Gastrocnemius medialis (tissue), 4 donors: ENCODE measurements at regions not wholly inside any gene's neighbourhood (a gene's known extent, or its start where the extent isn't known, plus 50 kb on each side); places are given as distances from the start of the nearest gene placed in this dataset.

Source experiments
- ATAC-seq, 2 donors: fragments of 150-250 bp; one replicate each; pipeline ENCODE4 v1.9.1; 2016
- DNase-seq, 2 donors: peaks; one replicate each; pipeline ENCODE4 v3.0.0-alpha.2; 2019
- H3K27ac ChIP-seq, 4 donors: fragments of 200-600 bp; sonication (generic); 1 replicate in 1 of 4; 2 replicates in 3 of 4; pipeline ENCODE4 v1.5.1; 2016 to 2018; ENCODE audit warnings: mild to moderate bottlenecking in 2 of 4, moderate library complexity in 1 of 4
- H3K27me3 ChIP-seq, 3 donors: fragments of 200-600 bp; sonication (generic) in 2 of 3; 1 replicate in 1 of 3; 2 replicates in 2 of 3; pipeline versions ENCODE4 v1.5.1 to v1.6.0; 2016 to 2019; ENCODE audit warnings: mild to moderate bottlenecking in 1 of 3, moderate library complexity in 1 of 3
- H3K36me3 ChIP-seq, 2 donors: fragments of 200-600 bp; sonication (generic) in 1 of 2; one replicate each; pipeline ENCODE4 v1.5.1; 2017 to 2018
- H3K4me1 ChIP-seq, 2 donors: fragments of 200-600 bp; sonication (generic) in 1 of 2; one replicate each; pipeline ENCODE4 v1.5.1; 2016 to 2017; ENCODE audit warnings: mild to moderate bottlenecking in 2 of 2
- H3K4me3 ChIP-seq, 4 donors: fragments of 200-600 bp; sonication (generic) in 3 of 4; 1 replicate in 1 of 4; 2 replicates in 3 of 4; pipeline ENCODE4 v1.5.1; 2016 to 2019; ENCODE audit warnings: mild to moderate bottlenecking in 2 of 4
- H3K9me3 ChIP-seq, 3 donors: fragments of 200-600 bp; sonication (generic) in 2 of 3; 1 replicate in 1 of 3; 2 replicates in 2 of 3; pipeline ENCODE4 v1.5.1; 2016 to 2019
- CTCF ChIP-seq, 5 experiments: fragments of 450-650 bp in 3 of 5; fragments of 200-600 bp in 2 of 5; sonication (generic) in 2 of 5; IDR thresholded peaks in 4 of 5; conservative IDR thresholded peaks in 1 of 5; 1 replicate in 4 of 5; 2 replicates in 1 of 5; pipeline ENCODE4 v1.5.1; 2016 to 2019; ENCODE audit warnings: antibody characterized with exemption in 5 of 5, mild to moderate bottlenecking in 3 of 5, moderate library complexity in 3 of 5
- POLR2A ChIP-seq, 2 donors: fragments of 450-650 bp; IDR thresholded peaks; one replicate each; pipeline ENCODE4 v1.6.1; 2017; ENCODE audit warnings: antibody characterized with exemption in 2 of 2, mild to moderate bottlenecking in 2 of 2, moderate library complexity in 2 of 2
- in situ Hi-C, 4 donors: fragments of 200-750 bp; cut with MboI; loops; one replicate each; pipeline versions ENCODE4 v1.15.0 to v1.8.0; 2017; ENCODE audit warnings: low sequenced_read_pairs in 4 of 4
- intact Hi-C: fragments of 100-400 bp; cut with DNase I; formaldehyde crosslinking; loops from one replicate; pipeline ENCODE4 v1.15.1; 2023; ENCODE audit warnings: low total_unique reads

GRCh38 chr17:72588561-72588960 is 467.7 kb downstream of the SOX9 start:
- H3K9me3 ChIP-seq, result no peaks in the 10 kb centered on the region
- intact Hi-C loops, result no loop called here
- peaks cover 15 to 21% (median 18%) of the 10 kb centered on the region in 3 donors for H3K27me3 ChIP-seq
- H3K27ac ChIP-seq, result no peak overlapping the region
- DNase-seq (no peak), ATAC-seq (no peak)
- in situ Hi-C loops, result no loop called here
- H3K4me3 ChIP-seq, result no peak overlapping the region
- no peaks in the 10 kb centered on the region for H3K36me3 ChIP-seq
- no peak for TF ChIP-seq CTCF (IDR thresholded peaks at IDR 0.05 in 4 of 5, conservative IDR thresholded peaks at IDR 0.05 in 1 of 5)
- H3K4me1 ChIP-seq, result no peaks in the 10 kb centered on the region

GRCh38 chr17:72588961-72589360 is 468.1 kb downstream of the SOX9 start:
- Histone ChIP-seq H3K9me3 (no peaks in the 10 kb centered on the region), H3K4me3 (no peak overlapping the region), H3K27me3 (peaks cover 15 to 21% (median 18%) of the 10 kb centered on the region in 3 donors), H3K4me1 (no peaks in the 10 kb centered on the region), H3K36me3 (no peaks in the 10 kb centered on the region), H3K27ac (no peak overlapping the region)
- in situ Hi-C loops (no loop called here), intact Hi-C loops (no loop called here)
- ATAC-seq, result no peak
- TF ChIP-seq POLR2A (IDR thresholded peaks at IDR 0.05) (no peak), CTCF (IDR thresholded peaks at IDR 0.05 in 4 of 5, conservative IDR thresholded peaks at IDR 0.05 in 1 of 5) (no peak)
- DNase-seq, result no peak

GRCh38 chr17:72590382-72590781 is 469.6 kb downstream of the SOX9 start:
- H3K4me3 ChIP-seq, result no peak overlapping the region
- intact Hi-C loops, result no loop called here
- no peaks in the 10 kb centered on the region for H3K36me3 ChIP-seq
- H3K9me3 ChIP-seq, result no peaks in the 10 kb centered on the region
- no peaks in the 10 kb centered on the region for H3K4me1 ChIP-seq
- no peak for TF ChIP-seq POLR2A (IDR thresholded peaks at IDR 0.05)
- TF ChIP-seq CTCF (IDR thresholded peaks at IDR 0.05 in 4 of 5, conservative IDR thresholded peaks at IDR 0.05 in 1 of 5), result no peak
- in situ Hi-C loops, result no loop called here
- no peak for ATAC-seq
- peaks cover 18 to 24% (median 23%) of the 10 kb centered on the region in 3 donors for H3K27me3 ChIP-seq
- H3K27ac ChIP-seq, result no peak overlapping the region
- DNase-seq, result no peak

- no peaks in the 10 kb centered on the region for H3K9me3 ChIP-seq
- no peak overlapping the region for H3K27ac ChIP-seq
- no peak for DNase-seq
- H3K4me1 ChIP-seq, result no peaks in the 10 kb centered on the region
- no peak for ATAC-seq
- intact Hi-C loops (no loop called here), in situ Hi-C loops (no loop called here)
- TF ChIP-seq CTCF (IDR thresholded peaks at IDR 0.05 in 4 of 5, conservative IDR thresholded peaks at IDR 0.05 in 1 of 5) (no peak), POLR2A (IDR thresholded peaks at IDR 0.05) (no peak)
- H3K4me3 ChIP-seq, result no peak overlapping the region
- no peaks in the 10 kb centered on the region for H3K36me3 ChIP-seq
- peaks cover 18 to 24% (median 23%) of the 10 kb centered on the region in 3 donors for H3K27me3 ChIP-seq
Observed at GRCh38 chr17:72590882-72591281, 470.1 kb downstream of the SOX9 start.
